K562 (cell line): ENCODE measurements at regions not wholly inside any gene's neighbourhood (a gene's known extent, or its start where the extent isn't known, plus 50 kb on each side); places are given as distances from the start of the nearest gene placed in this dataset.

Experiments used
- ATAC-seq: fragments of 200-7000 bp; cut with Tn5 transposase; 3 replicates; pipeline ENCODE4 v1.9.1; 2020; ENCODE audit warnings: moderate library complexity
- BruUV-seq: library from RNA; stranded (reverse); fragments of 400-500 nt; replicated peaks from 2 replicates; lab custom pipeline; 2021; lab: Mats Ljungman, UMichigan
- CTCF ChIA-PET: fragments of 300-600 bp; formaldehyde crosslinking; extraction: SDS; loops from one replicate; lab custom pipeline; 2021; ENCODE audit warnings: low intra/inter-chr PET ratio; lab: Yijun Ruan, JAX
- POLR2A ChIA-PET: fragments of 300-600, 350-650 bp; sonication (Branson Sonifier 250); formaldehyde crosslinking; extraction: SDS; loops from one replicate; lab custom pipeline; 2021; ENCODE audit warnings: antibody characterized with exemption, inconsistent platforms; lab: Yijun Ruan, JAX
- DNase-seq, 4 experiments: peaks; one replicate each; pipeline versions ENCODE4 v3.0.0 to v3.0.0-alpha.2; 2011 to 2018; ENCODE audit warnings: low spot score in 3 of 4, mixed read lengths in 3 of 4; ENCODE audit errors: extremely low read depth in 1 of 4
- FAIRE-seq: peaks from 2 replicates; lab custom pipeline; 2011; peaks lifted over from hg19 to GRCh38; lab: Jason Lieb, UNC
- H2AFZ ChIP-seq: 2 replicates; pipeline ENCODE4 v1.6.0; 2011; ENCODE audit warnings: low read depth, low read length, control low read depth, inconsistent platforms
- H3K27ac ChIP-seq: fragments of 200-600 bp; 3 replicates; pipeline ENCODE4 v1.8.0; 2011; ENCODE audit warnings: low read depth, mild to moderate bottlenecking, control low read depth, inconsistent platforms, low read length, moderate library complexity, mixed read lengths; ENCODE audit errors: extremely low read depth
- H3K27me3 ChIP-seq, 2 experiments: fragments of 300-600 bp in 1 of 2; 2 replicates in 1 of 2; 3 replicates in 1 of 2; pipeline versions ENCODE4 v1.6.0 to v1.8.0; 2011; ENCODE audit warnings: inconsistent platforms in 2 of 2, low read length in 2 of 2, mild to moderate bottlenecking in 1 of 2, mixed read lengths in 1 of 2, moderate library complexity in 1 of 2; ENCODE audit not compliant: control insufficient read depth in 2 of 2, insufficient read depth in 2 of 2
- H3K36me3 ChIP-seq: fragments of 300-600 bp; 3 replicates; pipeline ENCODE4 v1.8.0; 2011; ENCODE audit warnings: mild to moderate bottlenecking, low read length, inconsistent platforms; ENCODE audit not compliant: control insufficient read depth, insufficient read depth
- H3K4me1 ChIP-seq, 2 experiments: fragments of 200-600 bp in 1 of 2; replicated peaks in 1 of 2; 2 replicates in 1 of 2; 3 replicates in 1 of 2; pipeline versions ENCODE4 v1.5.1 to v1.8.0; 2011; ENCODE audit warnings: inconsistent platforms in 2 of 2, low read length in 2 of 2, mild to moderate bottlenecking in 1 of 2, mixed read lengths in 1 of 2, moderate library complexity in 1 of 2; ENCODE audit not compliant: control insufficient read depth in 2 of 2, insufficient read depth in 2 of 2
- H3K4me2 ChIP-seq: 2 replicates; pipeline ENCODE4 v1.6.1; 2011; ENCODE audit warnings: low read length, control low read depth, inconsistent platforms, mixed read lengths; ENCODE audit not compliant: insufficient read depth
- H3K4me3 ChIP-seq: fragments of 200-600 bp; sonication (generic), shearing (Covaris generic); 2 replicates; pipeline ENCODE4 v1.5.1; 2016; ENCODE audit warnings: control low read depth, inconsistent platforms
- H3K79me2 ChIP-seq: fragments of 200-600 bp; 3 replicates; pipeline ENCODE4 v1.8.0; 2011; ENCODE audit warnings: low read length, inconsistent platforms; ENCODE audit not compliant: control insufficient read depth, insufficient read depth
- H3K9ac ChIP-seq, 2 experiments: 2 replicates each; pipeline versions ENCODE4 v1.6.0 to v1.6.1; 2011; ENCODE audit warnings: low read depth in 2 of 2, low read length in 2 of 2, control low read depth in 1 of 2, inconsistent platforms in 1 of 2, mild to moderate bottlenecking in 1 of 2, mixed read lengths in 1 of 2; ENCODE audit not compliant: insufficient read depth in 1 of 2
- H3K9me1 ChIP-seq: one replicate; pipeline ENCODE4 v1.6.0; 2011; ENCODE audit warnings: inconsistent platforms, mild to moderate bottlenecking, low read length, moderate library complexity; ENCODE audit not compliant: control insufficient read depth, insufficient read depth
- H3K9me3 ChIP-seq: replicated peaks from 2 replicates; pipeline ENCODE4 v1.5.1; 2011; ENCODE audit warnings: low read depth, low read length, inconsistent platforms; ENCODE audit not compliant: control insufficient read depth, insufficient read depth
- H4K20me1 ChIP-seq: replicated peaks from 2 replicates; pipeline ENCODE4 v1.6.1; 2011; ENCODE audit warnings: low read length, inconsistent platforms, mixed read lengths; ENCODE audit not compliant: control insufficient read depth, insufficient read depth
- ARNT ChIP-seq, 2 experiments: fragments of 450-650 bp; IDR thresholded peaks; 2 replicates each; pipeline ENCODE4 v1.6.1; 2016; ENCODE audit warnings: mild to moderate bottlenecking in 1 of 2
- ASH1L ChIP-seq: fragments of 450-650 bp; IDR thresholded peaks from 2 replicates; pipeline ENCODE4 v1.6.1; 2018; ENCODE audit warnings: borderline replicate concordance, mild to moderate bottlenecking, low read depth; ENCODE audit not compliant: partially characterized antibody
- GTF2F1 ChIP-seq: IDR thresholded peaks from 2 replicates; pipeline ENCODE4 v1.6.1; 2011; ENCODE audit warnings: low read depth, low read length, improper control_type of control experiment
- HLTF ChIP-seq: fragments of 450-650 bp; IDR thresholded peaks from 2 replicates; pipeline ENCODE4 v1.6.1; 2016
- RAD51 ChIP-seq: fragments of 450-650 bp; IDR thresholded peaks from 2 replicates; pipeline ENCODE4 v1.7.1; 2016; ENCODE audit warnings: low read depth, mild to moderate bottlenecking, borderline replicate concordance
- ZNF316 ChIP-seq: fragments of 450-650 bp; IDR thresholded peaks from 2 replicates; pipeline ENCODE4 v1.6.1; 2016
- WGBS: fragments of 100-300 bp; shearing (Covaris generic); methylation state at CpG from one replicate; pipeline ENCODE4 v1.1.6; 2016; ENCODE audit warnings: low coverage, mixed read lengths; ENCODE audit not compliant: insufficient coverage; ENCODE audit errors: missing lambda C conversion rate; 5-methylcytosine and 5-hydroxymethylcytosine counted together
- in situ Hi-C: fragments of 300-500 bp; cut with MboI; formaldehyde crosslinking; loops from 4 replicates; pipeline ENCODE4 v1.15.0; 2018; ENCODE audit warnings: inconsistent platforms, mixed read lengths
- intact Hi-C: fragments of 100-400 bp; cut with micrococcal nuclease; formaldehyde crosslinking; loops from 2 replicates; pipeline ENCODE4 v1.14.2; 2022
- TF ChIP-seq, protein P1 (sequence below): fragments of 450-650 bp; formaldehyde crosslinking; conservative IDR thresholded peaks from 2 replicates; pipeline ENCODE4 v1.4.0; 2022; ENCODE audit warnings: mild to moderate bottlenecking, missing genetic modification characterization
- TF ChIP-seq, protein P2 (sequence below): conservative IDR thresholded peaks from 2 replicates; pipeline ENCODE4 v1.6.1; 2011; ENCODE audit warnings: low read depth, mild to moderate bottlenecking, low read length; ENCODE audit not compliant: control insufficient read depth
- TF ChIP-seq, protein P3 (sequence below): fragments of 450-650 bp; IDR thresholded peaks from 2 replicates; pipeline ENCODE4 v1.6.1; 2016; ENCODE audit warnings: low read depth
- TF ChIP-seq, protein P4 (sequence below), 2 experiments: IDR thresholded peaks; 2 replicates each; pipeline ENCODE4 v1.6.1; 2012; ENCODE audit warnings: improper control_type of control experiment in 2 of 2, low read depth in 2 of 2, low read length in 2 of 2, borderline replicate concordance in 1 of 2

DNA sequence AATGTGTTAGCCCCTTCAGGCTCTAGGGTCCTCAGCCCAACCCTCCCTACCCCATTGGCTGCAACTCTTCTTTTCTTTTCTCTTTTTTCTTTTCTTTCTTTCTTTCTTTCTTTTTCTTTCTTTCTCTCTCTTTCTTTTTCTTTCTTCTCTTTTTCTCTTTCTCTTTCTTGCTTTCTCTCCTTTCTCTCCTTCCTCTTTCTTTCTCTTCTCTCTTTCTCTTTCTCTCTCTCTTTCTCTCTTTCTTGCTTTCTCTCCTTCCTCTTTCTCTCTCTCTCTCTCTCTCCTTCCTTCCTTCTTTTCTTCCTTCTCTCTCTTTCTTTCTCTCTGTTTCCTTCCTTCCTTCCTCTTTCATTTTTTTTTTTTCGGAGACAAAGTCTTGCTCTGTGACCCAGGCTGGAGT, 458.9 kb downstream of the TYW1 start:
- in situ Hi-C loops: no loop called here
- Histone ChIP-seq H3K4me1 (peaks cover 8 to 14% of the 10 kb centered on the region in 2 experiments; a peak in 4 of 5 replicates), H3K4me3 (no peak overlapping the region), H3K27me3 (peaks cover 7 to 39% of the 10 kb centered on the region in 2 experiments; a peak in 3 of 5 replicates), H3K9me1 (no peaks in the 10 kb centered on the region), H3K79me2 (no peaks in the 10 kb centered on the region), H3K36me3 (no peaks in the 10 kb centered on the region), H3K9me3 (no peaks in the 10 kb centered on the region), H3K9ac (no peak overlapping the region), H3K4me2 (no peak overlapping the region), H3K27ac (no peak overlapping the region), H2AFZ (no peak overlapping the region), H4K20me1 (no peaks in the 10 kb centered on the region)
- no peak for FAIRE-seq
- no TSS peak for BruUV-seq
- ChIA-PET POLR2A (interaction anchor here (0.6 kb wide), 1 partner anchor 8 kb away, joined by 3 read pairs; no protein-coding TSS in a partner anchor), CTCF (no interaction called here)
- no peak for DNase-seq
- intact Hi-C loops: no loop called here
- WGBS: 0% methylated on average over 1 of the region's 1 CpG
- ATAC-seq: no peak
- TF ChIP-seq GTF2F1 (no peak), RAD51 (no peak), ASH1L (no peak), ARNT (IDR thresholded peaks at IDR 0.05) (no peak), HLTF (0 out of 2 replicates have a peak, but pooled peaks have one; percentile 19), ZNF316 (no peak)
- TF ChIP-seq, protein P1, sequence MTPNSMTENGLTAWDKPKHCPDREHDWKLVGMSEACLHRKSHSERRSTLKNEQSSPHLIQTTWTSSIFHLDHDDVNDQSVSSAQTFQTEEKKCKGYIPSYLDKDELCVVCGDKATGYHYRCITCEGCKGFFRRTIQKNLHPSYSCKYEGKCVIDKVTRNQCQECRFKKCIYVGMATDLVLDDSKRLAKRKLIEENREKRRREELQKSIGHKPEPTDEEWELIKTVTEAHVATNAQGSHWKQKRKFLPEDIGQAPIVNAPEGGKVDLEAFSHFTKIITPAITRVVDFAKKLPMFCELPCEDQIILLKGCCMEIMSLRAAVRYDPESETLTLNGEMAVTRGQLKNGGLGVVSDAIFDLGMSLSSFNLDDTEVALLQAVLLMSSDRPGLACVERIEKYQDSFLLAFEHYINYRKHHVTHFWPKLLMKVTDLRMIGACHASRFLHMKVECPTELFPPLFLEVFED (CRISPR knock-in tag): 0 out of 2 replicates have a peak, but pooled peaks have one; percentile 17
- TF ChIP-seq, protein P2, sequence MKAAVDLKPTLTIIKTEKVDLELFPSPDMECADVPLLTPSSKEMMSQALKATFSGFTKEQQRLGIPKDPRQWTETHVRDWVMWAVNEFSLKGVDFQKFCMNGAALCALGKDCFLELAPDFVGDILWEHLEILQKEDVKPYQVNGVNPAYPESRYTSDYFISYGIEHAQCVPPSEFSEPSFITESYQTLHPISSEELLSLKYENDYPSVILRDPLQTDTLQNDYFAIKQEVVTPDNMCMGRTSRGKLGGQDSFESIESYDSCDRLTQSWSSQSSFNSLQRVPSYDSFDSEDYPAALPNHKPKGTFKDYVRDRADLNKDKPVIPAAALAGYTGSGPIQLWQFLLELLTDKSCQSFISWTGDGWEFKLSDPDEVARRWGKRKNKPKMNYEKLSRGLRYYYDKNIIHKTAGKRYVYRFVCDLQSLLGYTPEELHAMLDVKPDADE: no peak
- TF ChIP-seq, protein P3, sequence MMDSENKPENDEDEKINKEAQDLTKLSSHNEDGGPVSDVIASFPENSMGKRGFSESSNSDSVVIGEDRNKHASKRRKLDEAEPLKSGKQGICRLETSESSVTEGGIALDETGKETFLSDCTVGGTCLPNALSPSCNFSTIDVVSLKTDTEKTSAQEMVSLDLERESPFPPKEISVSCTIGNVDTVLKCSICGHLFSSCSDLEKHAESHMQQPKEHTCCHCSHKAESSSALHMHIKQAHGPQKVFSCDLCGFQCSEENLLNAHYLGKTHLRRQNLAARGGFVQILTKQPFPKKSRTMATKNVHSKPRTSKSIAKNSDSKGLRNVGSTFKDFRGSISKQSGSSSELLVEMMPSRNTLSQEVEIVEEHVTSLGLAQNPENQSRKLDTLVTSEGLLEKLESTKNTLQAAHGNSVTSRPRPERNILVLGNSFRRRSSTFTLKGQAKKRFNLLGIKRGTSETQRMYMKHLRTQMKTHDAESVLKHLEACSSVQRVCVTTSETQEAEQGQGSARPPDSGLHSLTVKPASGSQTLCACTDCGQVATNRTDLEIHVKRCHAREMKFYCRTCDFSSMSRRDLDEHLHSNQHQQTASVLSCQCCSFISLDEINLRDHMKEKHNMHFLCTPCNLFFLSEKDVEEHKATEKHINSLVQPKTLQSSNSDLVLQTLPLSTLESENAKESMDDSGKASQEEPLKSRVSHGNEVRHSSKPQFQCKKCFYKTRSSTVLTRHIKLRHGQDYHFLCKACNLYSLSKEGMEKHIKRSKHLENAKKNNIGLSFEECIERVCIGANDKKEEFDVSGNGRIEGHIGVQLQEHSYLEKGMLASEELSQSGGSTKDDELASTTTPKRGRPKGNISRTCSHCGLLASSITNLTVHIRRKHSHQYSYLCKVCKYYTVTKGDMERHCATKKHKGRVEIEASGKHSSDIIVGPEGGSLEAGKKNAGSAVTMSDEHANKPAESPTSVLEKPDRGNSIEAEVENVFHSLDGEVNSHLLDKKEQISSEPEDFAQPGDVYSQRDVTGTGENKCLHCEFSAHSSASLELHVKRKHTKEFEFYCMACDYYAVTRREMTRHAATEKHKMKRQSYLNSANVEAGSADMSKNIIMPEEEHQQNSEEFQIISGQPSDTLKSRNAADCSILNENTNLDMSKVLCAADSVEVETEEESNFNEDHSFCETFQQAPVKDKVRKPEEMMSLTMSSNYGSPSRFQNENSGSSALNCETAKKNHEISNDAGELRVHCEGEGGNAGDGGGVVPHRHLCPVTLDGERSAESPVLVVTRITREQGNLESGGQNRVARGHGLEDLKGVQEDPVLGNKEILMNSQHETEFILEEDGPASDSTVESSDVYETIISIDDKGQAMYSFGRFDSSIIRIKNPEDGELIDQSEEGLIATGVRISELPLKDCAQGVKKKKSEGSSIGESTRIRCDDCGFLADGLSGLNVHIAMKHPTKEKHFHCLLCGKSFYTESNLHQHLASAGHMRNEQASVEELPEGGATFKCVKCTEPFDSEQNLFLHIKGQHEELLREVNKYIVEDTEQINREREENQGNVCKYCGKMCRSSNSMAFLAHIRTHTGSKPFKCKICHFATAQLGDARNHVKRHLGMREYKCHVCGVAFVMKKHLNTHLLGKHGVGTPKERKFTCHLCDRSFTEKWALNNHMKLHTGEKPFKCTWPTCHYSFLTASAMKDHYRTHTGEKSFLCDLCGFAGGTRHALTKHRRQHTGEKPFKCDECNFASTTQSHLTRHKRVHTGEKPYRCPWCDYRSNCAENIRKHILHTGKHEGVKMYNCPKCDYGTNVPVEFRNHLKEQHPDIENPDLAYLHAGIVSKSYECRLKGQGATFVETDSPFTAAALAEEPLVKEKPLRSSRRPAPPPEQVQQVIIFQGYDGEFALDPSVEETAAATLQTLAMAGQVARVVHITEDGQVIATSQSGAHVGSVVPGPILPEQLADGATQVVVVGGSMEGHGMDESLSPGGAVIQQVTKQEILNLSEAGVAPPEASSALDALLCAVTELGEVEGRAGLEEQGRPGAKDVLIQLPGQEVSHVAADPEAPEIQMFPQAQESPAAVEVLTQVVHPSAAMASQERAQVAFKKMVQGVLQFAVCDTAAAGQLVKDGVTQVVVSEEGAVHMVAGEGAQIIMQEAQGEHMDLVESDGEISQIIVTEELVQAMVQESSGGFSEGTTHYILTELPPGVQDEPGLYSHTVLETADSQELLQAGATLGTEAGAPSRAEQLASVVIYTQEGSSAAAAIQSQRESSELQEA: no peak
- TF ChIP-seq, protein P4, sequence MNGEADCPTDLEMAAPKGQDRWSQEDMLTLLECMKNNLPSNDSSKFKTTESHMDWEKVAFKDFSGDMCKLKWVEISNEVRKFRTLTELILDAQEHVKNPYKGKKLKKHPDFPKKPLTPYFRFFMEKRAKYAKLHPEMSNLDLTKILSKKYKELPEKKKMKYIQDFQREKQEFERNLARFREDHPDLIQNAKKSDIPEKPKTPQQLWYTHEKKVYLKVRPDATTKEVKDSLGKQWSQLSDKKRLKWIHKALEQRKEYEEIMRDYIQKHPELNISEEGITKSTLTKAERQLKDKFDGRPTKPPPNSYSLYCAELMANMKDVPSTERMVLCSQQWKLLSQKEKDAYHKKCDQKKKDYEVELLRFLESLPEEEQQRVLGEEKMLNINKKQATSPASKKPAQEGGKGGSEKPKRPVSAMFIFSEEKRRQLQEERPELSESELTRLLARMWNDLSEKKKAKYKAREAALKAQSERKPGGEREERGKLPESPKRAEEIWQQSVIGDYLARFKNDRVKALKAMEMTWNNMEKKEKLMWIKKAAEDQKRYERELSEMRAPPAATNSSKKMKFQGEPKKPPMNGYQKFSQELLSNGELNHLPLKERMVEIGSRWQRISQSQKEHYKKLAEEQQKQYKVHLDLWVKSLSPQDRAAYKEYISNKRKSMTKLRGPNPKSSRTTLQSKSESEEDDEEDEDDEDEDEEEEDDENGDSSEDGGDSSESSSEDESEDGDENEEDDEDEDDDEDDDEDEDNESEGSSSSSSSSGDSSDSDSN (IDR thresholded peaks at IDR 0.05; ENCODE audit: borderline replicate concordance in 1 of 2, low read depth in 2 of 2, low read length in 2 of 2): no peak
